Effector CD4-positive, alpha-beta T cell (primary cell): ENCODE measurements at regions not wholly inside any gene's neighbourhood (a gene's known extent, or its start where the extent isn't known, plus 50 kb on each side); places are given as distances from the start of the nearest gene placed in this dataset.

Source experiments
- DNase-seq: peaks from one replicate; pipeline ENCODE4 v3.0.0-alpha.2; 2020

DNA sequence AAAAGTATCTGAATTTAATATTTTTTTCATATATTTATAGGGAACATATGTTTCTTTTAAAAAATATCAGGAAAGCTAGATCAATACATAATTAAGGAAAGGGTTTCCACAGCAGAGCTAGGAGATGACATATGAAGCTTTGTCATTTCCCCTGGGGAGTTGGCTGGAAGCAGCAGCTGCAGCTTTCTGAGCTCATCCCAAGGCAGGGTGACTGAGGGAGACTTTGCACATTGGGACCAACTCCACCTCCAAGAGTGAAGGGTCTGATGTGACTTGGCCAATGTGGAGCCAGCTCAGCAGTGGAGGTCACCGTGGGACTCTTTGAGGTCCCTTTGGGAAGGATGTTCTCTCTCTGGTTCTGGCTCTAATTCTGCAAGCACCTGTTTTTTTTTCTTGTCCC, 315.1 kb downstream of the RDH14 start:
- DNase-seq = no peak

DNA sequence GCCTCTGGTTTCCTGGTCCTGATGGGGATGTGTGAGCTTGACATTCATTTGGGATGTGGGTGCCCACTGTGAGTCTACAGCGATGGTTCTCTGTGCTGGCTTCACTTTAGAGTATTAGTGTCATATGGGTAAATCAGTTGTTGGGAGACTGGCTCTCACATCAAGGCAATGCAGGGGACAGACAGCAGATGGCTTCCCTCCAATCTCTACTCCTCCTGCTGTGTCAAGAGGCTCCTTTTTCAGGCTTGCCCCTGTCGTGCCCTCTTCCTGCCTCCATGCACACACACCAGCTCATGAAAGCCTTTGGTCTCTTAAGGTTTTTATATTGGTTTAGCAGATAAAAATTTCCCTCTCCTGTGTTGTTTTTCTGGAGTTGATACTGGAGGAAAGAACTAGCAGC, 315.6 kb downstream of the RDH14 start:
- DNase-seq = no peak

DNA sequence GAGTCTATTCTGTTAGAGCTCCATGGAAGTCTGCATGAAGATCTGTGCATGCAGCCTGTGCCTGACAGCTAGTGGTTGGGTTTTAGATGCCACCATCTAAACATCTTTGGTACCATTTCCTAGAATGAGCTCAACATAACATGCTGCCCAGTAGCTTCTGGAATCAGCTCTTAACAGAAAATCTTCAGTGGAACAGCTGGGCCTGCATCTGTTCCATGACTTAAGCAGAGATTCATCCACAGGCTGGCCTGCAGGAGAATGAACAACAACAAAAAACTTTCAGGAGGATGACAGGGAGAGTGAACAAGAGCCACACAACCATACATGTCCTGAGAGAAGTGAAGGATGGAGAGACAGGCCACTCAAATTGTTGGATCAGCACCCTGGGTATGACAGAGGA, 316.6 kb downstream of the RDH14 start:
- DNase-seq = no peak

DNA sequence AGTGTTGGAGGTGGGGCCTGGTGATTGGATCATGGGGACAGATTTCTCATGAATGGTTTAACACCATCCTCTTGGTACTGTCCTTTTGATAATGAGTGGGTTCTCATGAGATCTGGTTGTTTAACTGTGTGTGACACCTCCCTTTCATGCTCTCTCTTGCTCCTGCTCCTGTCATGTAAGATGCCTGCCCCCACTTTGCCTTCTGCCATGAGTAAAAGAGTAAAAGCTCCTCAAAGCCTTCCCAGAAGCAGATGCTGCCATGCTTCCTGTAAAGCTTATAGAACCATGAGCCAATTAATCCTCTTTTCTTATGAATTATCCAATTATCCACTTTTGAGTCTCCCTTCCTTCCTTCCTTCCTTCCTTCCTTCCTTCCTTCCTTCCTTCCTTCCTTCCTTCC, 317.7 kb downstream of the RDH14 start:
- DNase-seq = no peak

DNA sequence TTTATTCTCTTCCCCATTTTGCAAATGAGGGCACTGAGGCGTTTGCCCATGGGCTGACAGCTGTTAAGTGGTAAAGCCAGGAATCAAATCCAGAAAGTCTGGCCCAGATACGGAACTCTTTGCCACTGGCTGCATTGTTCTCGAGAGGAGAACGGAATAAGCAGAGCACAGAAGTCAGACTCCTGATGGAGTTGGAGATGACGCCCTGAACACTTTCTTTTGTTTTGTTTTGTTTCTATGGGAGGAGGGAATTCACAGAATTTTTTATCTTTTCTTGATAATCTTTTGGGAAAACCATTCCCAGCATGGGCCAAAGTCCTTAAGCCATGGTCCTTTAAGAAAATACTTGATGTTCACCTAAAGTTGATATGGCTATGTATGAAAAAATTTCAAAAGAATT, 322.2 kb downstream of the RDH14 start:
- no peak for DNase-seq

DNA sequence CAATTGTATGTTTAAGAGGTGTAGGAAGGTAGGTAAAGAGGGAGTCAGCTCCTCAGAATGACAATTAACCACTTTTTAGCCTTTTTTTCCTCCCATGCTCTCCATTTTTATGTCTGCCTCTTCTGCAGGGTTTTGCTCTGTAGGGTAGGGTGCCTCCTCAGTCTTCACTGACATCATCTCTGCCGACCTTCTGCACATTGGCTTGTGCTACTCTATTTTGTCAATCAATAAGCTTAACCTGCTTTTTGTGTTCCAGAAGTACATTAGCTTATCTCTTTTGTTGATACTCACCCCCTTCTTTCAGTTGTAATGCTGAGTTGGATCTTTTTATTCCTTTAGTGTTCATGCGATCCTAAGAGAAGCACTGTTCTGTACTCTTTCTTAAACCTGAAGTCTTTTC, 323.2 kb downstream of the RDH14 start:
- DNase-seq = no peak

DNA sequence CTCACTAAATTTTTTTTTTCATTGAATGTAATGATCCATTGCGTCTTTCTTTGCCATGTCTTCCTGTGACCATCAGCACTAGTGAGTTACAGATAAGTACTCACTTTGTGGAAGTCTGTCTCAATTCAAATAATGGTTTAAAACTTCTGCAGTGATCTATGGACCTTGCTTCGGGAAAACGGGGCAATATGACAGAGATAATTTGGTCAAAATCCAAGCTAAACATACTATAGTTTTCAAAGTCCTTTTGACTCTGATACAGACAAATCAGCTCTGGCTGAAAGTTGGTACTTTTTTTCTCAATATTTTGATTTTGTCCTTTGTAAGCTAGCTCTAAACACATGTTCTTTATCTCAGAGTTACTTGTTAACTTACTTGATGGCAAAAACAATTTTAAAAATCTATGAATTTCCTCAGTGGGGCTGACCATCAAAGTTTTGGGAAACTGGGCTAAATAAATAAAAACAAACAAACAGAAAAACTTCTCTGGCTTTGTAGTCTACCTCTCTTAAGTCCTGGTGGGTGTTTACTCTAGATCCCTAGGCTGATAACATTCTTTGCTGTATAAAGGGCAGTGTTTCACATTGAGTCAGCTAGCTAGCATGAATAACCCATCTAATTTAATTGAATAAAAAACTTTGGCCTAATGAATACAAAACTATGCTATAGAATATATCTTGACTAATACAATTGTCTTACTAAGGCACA, 327.6 kb downstream of the RDH14 start:
- no peak for DNase-seq

DNA sequence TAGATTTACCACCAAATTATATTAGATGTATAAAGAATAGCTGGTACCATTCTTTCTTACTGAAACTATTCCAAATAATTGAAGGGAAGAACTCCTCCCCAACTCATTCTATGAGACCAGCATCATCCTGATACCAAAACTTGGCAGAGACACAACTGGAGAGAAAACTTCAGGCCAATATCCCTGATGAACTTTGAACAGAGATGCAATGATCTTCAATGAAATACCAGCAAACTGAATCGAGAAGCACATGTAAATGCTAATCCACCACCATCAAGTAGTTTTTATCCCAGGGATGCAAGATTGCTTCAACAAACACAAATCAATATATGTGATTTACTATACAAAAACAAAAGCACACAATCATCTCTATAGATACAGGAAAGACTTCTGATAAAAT, 329.8 kb downstream of the RDH14 start:
- no peak for DNase-seq

DNA sequence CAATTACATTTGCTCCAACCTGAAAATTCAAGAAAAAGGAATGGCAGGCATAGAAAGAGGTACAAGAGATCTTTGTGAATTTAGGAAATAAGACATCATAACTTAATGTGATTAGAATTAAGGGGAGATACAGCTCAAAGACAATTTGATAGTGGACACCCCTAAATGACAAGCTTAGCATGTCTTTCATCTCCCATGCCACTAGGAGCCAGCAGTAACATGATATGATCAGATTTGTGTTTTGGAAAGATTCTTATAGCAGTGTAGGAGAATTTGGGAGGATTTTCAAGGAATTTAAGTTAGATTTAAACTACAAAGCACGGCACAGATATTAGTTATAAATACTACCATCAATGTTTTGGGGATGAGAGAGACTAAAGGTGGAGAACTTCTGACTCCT, 340.8 kb downstream of the RDH14 start:
- no peak for DNase-seq

DNA sequence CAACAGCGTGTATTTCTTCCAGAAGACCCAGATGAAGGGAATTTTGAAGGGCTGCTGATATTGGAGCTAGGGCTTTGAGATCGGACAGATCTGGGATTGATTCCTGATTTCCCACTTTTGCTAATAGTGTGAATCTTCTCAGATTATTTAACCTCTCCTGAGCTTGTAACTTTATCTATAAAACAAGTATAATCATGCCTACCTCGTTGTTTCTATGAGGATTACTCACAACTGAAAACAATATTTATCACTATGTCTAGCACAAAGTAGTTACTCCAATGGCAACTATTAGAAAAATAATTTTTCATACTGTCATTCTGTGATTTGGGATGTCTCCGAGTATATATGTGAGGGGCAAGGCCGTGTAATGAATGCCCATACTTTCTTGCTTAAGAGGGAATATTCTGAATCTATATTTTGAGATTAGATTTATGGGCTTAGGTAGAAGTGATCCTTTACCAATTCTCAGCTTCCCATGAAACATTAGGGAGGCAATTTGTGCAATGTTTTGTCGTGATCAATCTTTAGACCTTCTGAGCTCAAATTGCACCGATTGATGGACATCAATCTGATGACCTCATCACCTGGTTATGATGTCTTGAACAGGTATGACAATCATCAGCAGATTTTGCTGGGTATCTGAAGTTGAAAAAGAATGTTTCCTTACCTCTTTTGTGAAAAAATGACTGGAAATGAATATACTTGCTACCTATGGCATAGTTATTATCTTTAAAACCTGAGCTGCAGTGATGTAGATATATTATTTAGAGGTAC, 339.9 kb downstream of the KCNS3 start:
- no peak for DNase-seq

DNA sequence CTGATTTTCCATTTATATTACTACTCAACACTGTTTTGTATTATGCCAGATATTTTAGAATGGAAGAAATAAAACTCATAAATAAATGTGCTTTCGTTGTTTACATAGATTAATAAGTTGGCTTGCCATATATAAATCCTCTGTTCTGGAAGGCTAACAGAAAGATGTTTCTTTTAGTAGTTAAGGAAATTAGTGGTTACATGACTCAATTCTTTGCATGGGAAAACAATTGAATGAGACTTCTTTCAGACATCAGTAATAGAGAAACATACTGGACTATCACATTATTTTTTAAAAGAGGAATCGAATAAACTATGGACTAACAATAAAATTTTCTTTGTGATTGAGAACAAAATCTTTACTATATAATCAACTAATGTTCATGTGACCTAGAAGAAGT, 336.5 kb downstream of the KCNS3 start:
- DNase-seq = no peak

DNA sequence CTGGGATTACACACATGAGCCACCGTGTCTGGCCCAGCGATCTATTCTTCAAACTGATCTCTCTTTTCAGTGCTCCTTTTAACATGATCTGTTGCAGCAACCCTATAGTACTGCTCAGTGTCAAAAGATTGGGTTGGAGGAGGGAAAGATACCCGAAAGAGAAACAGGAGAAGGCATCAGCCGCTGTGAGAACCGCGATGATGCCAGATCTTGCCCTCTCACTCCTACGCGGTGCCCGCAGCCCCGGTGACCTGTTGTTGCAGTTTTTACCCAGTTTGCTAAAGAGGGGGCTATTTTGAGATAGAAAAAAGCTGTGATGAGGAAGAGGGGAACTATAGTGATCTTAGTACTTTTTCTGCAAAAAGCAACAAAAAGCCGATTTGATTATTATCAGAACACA, 335.5 kb downstream of the KCNS3 start:
- DNase-seq = no peak

DNA sequence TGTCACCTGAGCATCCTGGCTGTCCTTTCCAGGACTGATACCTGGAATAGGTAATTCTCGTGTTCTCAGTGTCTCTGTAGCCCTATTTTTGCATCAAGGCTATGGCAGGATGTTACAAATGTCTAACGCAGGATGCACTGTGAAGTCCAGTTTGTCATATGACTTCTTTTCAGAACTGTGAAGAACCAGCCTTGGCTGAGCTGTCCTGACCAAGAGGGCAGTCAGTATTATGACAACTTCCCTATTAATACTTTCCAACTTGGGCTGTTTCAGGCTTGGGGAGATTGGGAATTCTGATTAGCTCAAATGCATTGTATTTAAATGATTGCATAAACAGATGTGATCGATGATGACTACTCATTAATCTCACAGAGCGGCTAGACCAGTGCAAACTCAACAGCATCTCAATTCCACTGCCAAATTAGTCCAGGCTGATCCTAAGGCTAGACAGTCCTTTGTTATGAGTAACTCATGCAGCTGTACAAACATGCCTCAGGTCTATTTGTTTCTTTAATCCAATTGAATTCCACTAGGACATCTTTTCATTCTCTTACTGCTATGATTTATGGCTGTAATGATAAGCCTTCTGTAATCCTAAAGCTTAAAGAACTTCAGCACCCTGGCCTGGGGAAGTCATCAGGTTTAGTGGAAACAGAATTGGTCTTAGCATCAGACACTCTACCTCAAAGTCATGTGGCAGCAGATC, 331.6 kb downstream of the KCNS3 start:
- DNase-seq = no peak

DNA sequence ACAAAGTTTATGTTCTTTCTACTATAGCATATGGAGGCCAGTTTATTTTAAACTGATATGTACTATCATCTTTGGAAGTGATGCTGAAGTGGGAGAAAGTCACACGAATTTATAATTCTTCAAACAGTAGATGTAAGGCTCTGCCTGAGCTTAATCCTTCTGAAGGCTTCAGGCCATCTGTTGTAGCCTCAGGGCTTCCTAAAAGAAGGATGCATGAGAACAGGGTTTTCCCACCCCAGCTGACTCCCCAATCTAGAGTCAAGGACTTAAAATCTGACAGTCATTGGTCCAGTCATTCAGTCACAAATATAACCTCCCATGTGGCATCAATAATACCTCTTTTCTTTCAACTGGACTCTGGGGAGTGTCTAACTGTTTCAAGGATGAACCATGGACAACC, 330.5 kb downstream of the KCNS3 start:
- no peak for DNase-seq

DNA sequence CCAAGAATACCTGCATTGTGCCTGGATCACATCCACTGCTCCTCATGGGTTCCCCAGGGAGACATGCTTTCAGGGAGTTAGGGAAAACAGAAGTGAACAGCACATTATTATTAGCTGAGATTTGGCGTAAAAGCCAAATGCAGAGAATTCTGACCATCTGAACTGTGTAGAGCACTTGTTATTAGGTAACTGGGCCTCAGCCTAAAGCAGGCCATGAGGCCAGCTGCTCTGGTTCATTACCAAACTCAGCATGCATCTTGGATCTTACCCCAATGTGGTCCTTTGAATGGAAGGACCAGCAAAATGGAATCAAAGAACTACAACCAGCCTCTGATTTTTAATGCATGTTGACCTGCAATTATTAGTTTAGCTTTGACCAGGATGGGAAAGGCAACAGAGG, 322.3 kb downstream of the KCNS3 start:
- DNase-seq = no peak

DNA sequence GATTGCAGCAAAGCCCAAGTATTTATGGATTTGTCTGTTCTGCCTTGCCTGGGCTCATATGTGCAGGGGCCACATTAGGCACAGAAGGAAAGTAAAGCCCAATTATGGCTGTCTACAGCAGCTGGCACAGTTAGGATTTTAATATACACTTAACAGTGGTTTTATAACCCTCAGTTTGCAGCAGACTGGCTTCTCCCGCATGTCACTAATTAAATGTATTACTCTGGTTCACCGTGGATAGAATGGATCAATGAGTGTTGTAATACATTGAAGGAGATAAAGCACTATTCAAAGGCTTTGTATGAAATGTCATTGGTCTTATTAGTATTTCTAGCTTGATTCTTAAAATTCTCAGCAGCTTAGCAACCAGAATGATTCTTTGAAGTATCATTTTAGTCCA, 320.2 kb downstream of the KCNS3 start:
- no peak for DNase-seq

DNA sequence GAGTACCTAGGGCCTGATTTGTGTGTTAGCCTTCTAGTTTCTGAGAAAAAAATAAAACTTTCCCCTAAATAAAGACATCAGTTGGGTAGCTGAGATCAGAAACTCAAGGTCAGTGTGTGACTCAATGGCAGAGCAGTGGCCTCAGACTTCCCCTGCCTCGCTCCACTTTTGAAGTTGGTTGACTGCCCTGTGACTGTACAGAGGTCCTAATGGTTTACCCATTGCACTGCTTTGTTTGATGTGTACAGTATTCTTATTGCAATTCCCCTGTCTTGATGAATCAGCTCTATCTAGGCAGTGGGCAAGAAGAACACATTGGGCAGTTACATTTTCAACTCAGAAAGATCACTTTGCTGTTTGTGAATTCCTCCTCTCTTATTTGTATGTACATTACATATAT, 315.7 kb downstream of the KCNS3 start:
- no peak for DNase-seq

DNA sequence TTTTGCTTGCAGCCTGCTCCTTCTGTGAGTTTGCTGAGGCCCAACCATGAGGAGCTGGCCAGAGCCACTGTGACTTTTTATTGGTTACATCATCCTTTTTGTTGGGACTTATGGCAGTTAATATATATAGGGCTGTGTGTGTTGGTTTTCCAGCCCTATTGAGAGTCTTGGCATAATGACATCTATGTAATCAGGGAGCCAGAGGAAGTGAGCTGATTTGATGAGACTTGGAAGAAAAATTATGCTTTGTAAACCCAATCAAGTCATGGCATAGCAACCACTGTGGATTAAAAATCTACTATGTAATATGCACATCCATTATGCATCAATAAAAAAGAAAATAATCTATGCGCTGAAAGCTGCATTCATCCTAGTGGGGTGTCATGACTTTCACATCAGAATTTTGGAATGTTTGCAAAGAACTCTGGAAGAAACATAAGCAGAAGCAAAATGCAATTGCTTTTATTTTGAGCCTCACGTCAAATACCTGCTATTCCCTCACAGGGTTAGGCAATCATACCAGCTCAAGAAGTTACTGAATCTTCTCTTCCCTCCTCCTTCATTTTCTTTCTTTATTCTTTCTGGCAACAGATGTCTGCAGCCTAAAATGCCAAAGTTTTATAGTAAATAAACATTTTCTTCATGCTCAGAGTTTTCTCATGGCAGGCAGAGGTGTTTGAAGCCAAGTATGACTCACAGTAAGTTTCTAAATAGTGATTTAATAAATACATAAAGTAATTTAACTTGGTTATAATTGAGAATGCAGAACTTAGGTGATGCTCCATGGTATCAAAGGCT, 308.5 kb downstream of the KCNS3 start:
- DNase-seq = no peak

DNA sequence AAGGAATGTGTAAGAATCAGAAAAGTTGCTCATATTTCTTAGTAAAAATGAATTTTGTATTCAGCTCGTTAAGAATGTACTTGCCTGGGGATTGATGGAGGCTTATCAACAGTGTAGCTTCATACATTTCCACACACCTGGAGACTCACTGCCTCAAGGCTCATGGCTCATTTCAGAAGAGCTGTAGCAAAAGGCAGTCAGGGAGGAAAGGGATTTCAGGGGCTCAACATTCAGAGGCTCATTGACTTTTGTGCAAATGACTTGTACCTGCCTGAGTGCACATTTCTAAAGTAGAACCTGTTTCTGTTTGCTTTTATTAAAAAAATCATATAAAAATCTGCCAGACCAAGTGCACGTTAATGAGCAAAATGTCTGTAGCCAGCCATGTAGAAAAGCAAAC, 304.4 kb downstream of the KCNS3 start:
- no peak for DNase-seq

DNA sequence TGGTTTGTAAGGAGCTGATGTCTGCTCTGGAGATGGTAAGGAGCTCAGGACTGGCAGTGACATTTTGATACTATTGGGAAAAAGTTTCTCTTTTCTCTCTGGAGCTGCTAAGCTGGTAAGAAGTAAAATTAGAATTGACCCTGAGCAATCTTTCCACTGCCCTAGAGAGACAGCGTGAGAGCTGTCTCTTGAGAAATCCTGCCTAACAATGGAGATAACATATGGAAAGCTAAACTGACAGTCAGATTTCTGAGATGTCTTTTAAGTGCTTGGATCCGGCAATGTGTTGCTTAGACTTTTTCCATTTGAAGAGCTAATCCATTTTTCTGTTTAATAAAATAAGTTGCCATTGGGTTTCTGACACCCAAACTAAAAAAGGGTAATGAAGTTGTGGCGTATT, 302.4 kb downstream of the KCNS3 start:
- DNase-seq = no peak

DNA sequence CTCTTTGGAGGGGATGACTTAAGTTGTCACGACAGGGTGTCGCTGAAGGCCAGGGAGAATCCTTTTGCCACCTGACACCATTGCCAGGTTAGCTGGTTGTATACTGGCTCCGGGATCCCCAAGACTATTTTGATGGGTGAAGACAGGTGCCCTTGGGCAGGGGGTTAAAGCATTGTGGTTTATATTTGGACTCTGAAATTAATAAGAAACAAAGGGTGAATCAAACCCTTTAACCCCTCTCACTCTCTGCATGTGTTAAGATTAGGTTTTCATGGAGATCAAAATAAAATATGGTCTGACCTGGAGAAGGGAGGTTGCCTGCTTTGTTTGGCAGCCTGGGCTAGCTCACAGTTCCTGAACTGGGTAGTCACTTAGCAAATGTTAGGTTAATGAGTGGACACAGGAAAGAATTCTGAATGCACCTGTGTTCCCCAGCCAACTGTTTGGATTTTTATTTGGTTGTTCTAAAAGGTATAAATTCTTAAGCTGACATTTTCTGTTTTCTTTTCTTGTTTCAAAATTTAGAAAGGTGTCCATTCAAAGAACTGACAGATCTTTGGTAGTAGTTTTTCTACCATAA, 301.7 kb downstream of the KCNS3 start:
- DNase-seq = no peak

DNA sequence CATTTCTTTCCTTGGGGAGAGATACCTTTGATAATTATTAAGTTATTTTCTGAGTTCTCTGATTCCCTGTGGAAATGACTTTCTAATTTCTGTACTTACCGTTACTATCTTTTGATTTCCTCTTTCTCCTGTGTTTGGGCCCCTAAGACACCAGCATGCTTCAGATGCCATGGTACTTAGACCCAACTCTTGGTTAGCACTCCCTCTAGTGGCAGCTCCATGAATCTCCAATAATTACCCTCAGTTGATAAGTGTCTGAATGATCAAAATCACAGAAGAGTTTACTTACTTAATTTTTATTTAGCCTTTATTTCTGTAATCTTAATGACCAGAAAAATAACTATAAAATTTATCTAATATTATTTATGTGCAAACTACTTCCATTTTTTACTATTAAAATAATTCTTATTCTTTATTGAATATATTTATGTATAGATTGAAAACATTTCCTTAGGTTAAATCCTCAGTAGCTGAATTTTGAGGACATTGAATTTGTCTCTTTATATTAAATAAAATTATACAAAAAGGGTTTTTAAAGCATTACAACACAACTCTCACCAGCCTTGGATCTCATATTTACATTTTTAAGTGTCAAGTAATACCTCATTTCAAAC, 300.4 kb downstream of the KCNS3 start:
- peak; percentile 11 for DNase-seq
